CD4-positive, alpha-beta T cell (primary cell): ENCODE measurements at regions not wholly inside any gene's neighbourhood (a gene's known extent, or its start where the extent isn't known, plus 50 kb on each side); places are given as distances from the start of the nearest gene placed in this dataset.

ENCODE experiments used
- ATAC-seq: fragments of 200-7000 bp; cut with Tn5 transposase; one replicate; pipeline ENCODE4 v1.10.0; 2022; ENCODE audit warnings: mild to moderate bottlenecking; ENCODE audit not compliant: poor library complexity
- CTCF ChIA-PET: fragments of 350-600 bp; sonication (Branson Sonifier 250); formaldehyde crosslinking; loops from one replicate; lab custom pipeline; 2021; ENCODE audit warnings: antibody characterized with exemption, inconsistent platforms; lab: Charles Lee
- POLR2A ChIA-PET: fragments of 350-600 bp; sonication (Branson Sonifier 250); formaldehyde crosslinking; loops from one replicate; lab custom pipeline; 2021; ENCODE audit warnings: antibody characterized with exemption, inconsistent platforms; lab: Charles Lee
- DNase-seq, 14 experiments: peaks; one replicate each; pipeline ENCODE4 v3.0.0-alpha.2; 2013 to 2020; ENCODE audit warnings: mixed read lengths in 2 of 14
- H3K27ac ChIP-seq, 2 donors: one replicate each; pipeline versions ENCODE4 v1.5.1 to v1.7.0; 2013; ENCODE audit warnings: low read length in 2 of 2, low read depth in 1 of 2, mild to moderate bottlenecking in 1 of 2
- H3K27me3 ChIP-seq, 2 experiments: 1 replicate in 1 of 2; 2 replicates in 1 of 2; pipeline versions ENCODE4 v1.6.1 to v1.7.0; 2013; ENCODE audit warnings: low read length in 2 of 2, control low read depth in 1 of 2, mild to moderate bottlenecking in 1 of 2, moderate library complexity in 1 of 2; ENCODE audit not compliant: insufficient read depth in 2 of 2, control insufficient read depth in 1 of 2
- H3K36me3 ChIP-seq: one replicate; pipeline ENCODE4 v1.6.1; 2013; ENCODE audit warnings: low read length, control low read depth; ENCODE audit not compliant: insufficient read depth
- H3K4me1 ChIP-seq: one replicate; pipeline ENCODE4 v1.6.1; 2013; ENCODE audit warnings: low read length, control low read depth; ENCODE audit not compliant: insufficient read depth
- H3K4me3 ChIP-seq: one replicate; pipeline ENCODE4 v1.5.1; 2013; ENCODE audit warnings: mild to moderate bottlenecking, low read length, moderate library complexity
- H3K9me3 ChIP-seq, 2 experiments: 1 replicate in 1 of 2; 2 replicates in 1 of 2; pipeline versions ENCODE4 v1.6.1 to v1.7.0; 2013; ENCODE audit warnings: low read length in 2 of 2, mild to moderate bottlenecking in 2 of 2, control low read depth in 1 of 2, moderate library complexity in 1 of 2; ENCODE audit not compliant: control insufficient read depth in 1 of 2, insufficient read depth in 1 of 2
- H3K27ac Mint-ChIP-seq: one replicate; pipeline ENCODE4 v1.8.0; 2020; ENCODE audit warnings: mixed read lengths
- H3K27me3 Mint-ChIP-seq: one replicate; pipeline ENCODE4 v1.8.0; 2021; ENCODE audit warnings: mixed read lengths
- H3K36me3 Mint-ChIP-seq: one replicate; pipeline ENCODE4 v1.8.0; 2021; ENCODE audit warnings: low read depth, mixed read lengths
- H3K4me1 Mint-ChIP-seq: one replicate; pipeline ENCODE4 v1.8.0; 2021; ENCODE audit warnings: low read depth, mixed read lengths
- H3K4me3 Mint-ChIP-seq: one replicate; pipeline ENCODE4 v1.8.0; 2020; ENCODE audit warnings: mild to moderate bottlenecking, mixed read lengths
- H3K9me3 Mint-ChIP-seq: one replicate; pipeline ENCODE4 v1.8.0; 2020; ENCODE audit warnings: mixed read lengths
- CTCF ChIP-seq: fragments of 200-600 bp; IDR thresholded peaks from one replicate; pipeline ENCODE4 v1.8.0; 2022; ENCODE audit warnings: antibody characterized with exemption, mild to moderate bottlenecking
- intact Hi-C, 2 experiments: fragments of 100-400 bp; cut with DNase I in 1 of 2; cut with micrococcal nuclease in 1 of 2; formaldehyde crosslinking; loops; one replicate each; pipeline versions ENCODE4 v1.15.1 to v1.9.0; 2023 to 2025; cut with DNase I, micrococcal nuclease

GRCh38 chr3:195003893-195004289 is 267.1 kb downstream of the XXYLT1 start:
- no peaks in the 10 kb centered on the region for H3K9me3 ChIP-seq
- POLR2A ChIA-PET, result no interaction called here
- intact Hi-C loops, result loop anchor here in 1 of 2 experiments (5.0 kb wide), 2 partner anchors 103 to 253 kb away; no protein-coding TSS in a partner anchor
- Mint-ChIP-seq H3K36me3 (no peaks in the 10 kb centered on the region), H3K27ac (no peak overlapping the region), H3K4me3 (no peak overlapping the region), H3K4me1 (no peaks in the 10 kb centered on the region), H3K9me3 (no peaks in the 10 kb centered on the region), H3K27me3 (peaks cover 17% of the 10 kb centered on the region)
- CTCF ChIA-PET, result no interaction called here
- peaks cover 0 to 2% of the 10 kb centered on the region in 2 experiments for H3K27me3 ChIP-seq
- H3K27ac ChIP-seq, result no peak overlapping the region
- H3K4me1 ChIP-seq, result no peaks in the 10 kb centered on the region
- TF ChIP-seq CTCF, result no peak
- DNase-seq, result no peak
- ATAC-seq, result no peak
- H3K4me3 ChIP-seq, result no peak overlapping the region
- no peaks in the 10 kb centered on the region for H3K36me3 ChIP-seq

- no peak overlapping the region for H3K27ac ChIP-seq
- DNase-seq (no peak), ATAC-seq (no peak)
- H3K4me1 Mint-ChIP-seq, result no peaks in the 10 kb centered on the region
- intact Hi-C loops, result loop anchor here in 1 of 2 experiments (5.0 kb wide), 2 partner anchors 103 to 253 kb away; no protein-coding TSS in a partner anchor
- ChIA-PET POLR2A (no interaction called here), CTCF (no interaction called here)
- no peaks in the 10 kb centered on the region for H3K9me3 Mint-ChIP-seq
- no peak overlapping the region for H3K4me3 ChIP-seq
- H3K4me1 ChIP-seq, result no peaks in the 10 kb centered on the region
- H3K4me3 Mint-ChIP-seq, result no peak overlapping the region
- no peak for TF ChIP-seq CTCF
- H3K36me3 ChIP-seq, result no peaks in the 10 kb centered on the region
- H3K27me3 ChIP-seq, result peaks cover 0 to 2% of the 10 kb centered on the region in 2 experiments
- no peak overlapping the region for H3K27ac Mint-ChIP-seq
- H3K36me3 Mint-ChIP-seq, result no peaks in the 10 kb centered on the region
- no peaks in the 10 kb centered on the region for H3K9me3 ChIP-seq
- peaks cover 17% of the 10 kb centered on the region for H3K27me3 Mint-ChIP-seq
These were observed 266.3 kb downstream of the XXYLT1 start for GRCh38 chr3:195004512-195005250.

GRCh38 chr3:195005251-195005620 is 265.7 kb downstream of the XXYLT1 start:
- intact Hi-C loops, result no loop called here
- ChIA-PET CTCF (no interaction called here), POLR2A (no interaction called here)
- Histone ChIP-seq H3K4me3 (no peak overlapping the region), H3K4me1 (no peaks in the 10 kb centered on the region), H3K27ac (no peak overlapping the region), H3K27me3 (peaks cover 0 to 2% of the 10 kb centered on the region in 2 experiments), H3K9me3 (no peaks in the 10 kb centered on the region), H3K36me3 (no peaks in the 10 kb centered on the region)
- Mint-ChIP-seq H3K27me3 (peaks cover 17% of the 10 kb centered on the region), H3K4me3 (no peak overlapping the region), H3K36me3 (no peaks in the 10 kb centered on the region), H3K4me1 (no peaks in the 10 kb centered on the region), H3K9me3 (no peaks in the 10 kb centered on the region), H3K27ac (no peak overlapping the region)
- no peak for TF ChIP-seq CTCF
- no peak for DNase-seq
- no peak for ATAC-seq
